GM12872 (cell line): ENCODE measurements at regions not wholly inside any gene's neighbourhood (a gene's known extent, or its start where the extent isn't known, plus 50 kb on each side); places are given as distances from the start of the nearest gene placed in this dataset.

Source experiments
- CTCF ChIP-seq: IDR thresholded peaks from 3 replicates; pipeline ENCODE4 v1.5.1; 2011; ENCODE audit warnings: low read depth, mild to moderate bottlenecking, low read length, moderate library complexity; ENCODE audit not compliant: insufficient read depth

GRCh38 chr3:34842706-34843480 lies 796.4 kb upstream of the ARPP21 start:
- no peak for TF ChIP-seq CTCF

GRCh38 chr3:34844323-34844620 lies 795.1 kb upstream of the ARPP21 start:
- no peak for TF ChIP-seq CTCF

- TF ChIP-seq CTCF, result no peak
Observed at GRCh38 chr3:34851137-34851536, 788.2 kb upstream of the ARPP21 start.

- TF ChIP-seq CTCF, result no peak
Observed at GRCh38 chr3:34852844-34853439, 786.4 kb upstream of the ARPP21 start.

- TF ChIP-seq CTCF, result no peak
Observed at GRCh38 chr3:34856081-34856947, 783.0 kb upstream of the ARPP21 start.

GRCh38 chr3:34858067-34858660 lies 781.2 kb upstream of the ARPP21 start:
- TF ChIP-seq CTCF, result no peak

GRCh38 chr3:34859746-34860145 lies 779.6 kb upstream of the ARPP21 start:
- no peak for TF ChIP-seq CTCF
